Neural cell (in vitro differentiated cells): ENCODE measurements at regions not wholly inside any gene's neighbourhood (a gene's known extent, or its start where the extent isn't known, plus 50 kb on each side); places are given as distances from the start of the nearest gene placed in this dataset.

Experiments used
- H2AFZ ChIP-seq: fragments of 200-600, 300-800 bp; sonication (generic), shearing (Covaris generic); 2 replicates; pipeline ENCODE4 v1.6.0; 2014; ENCODE audit warnings: low read depth, mild to moderate bottlenecking, antibody characterized with exemption, low read length, moderate library complexity
- H3F3A ChIP-seq: fragments of 200-600 bp; shearing (Covaris generic); 2 replicates; pipeline ENCODE4 v1.6.1; 2016; ENCODE audit warnings: mild to moderate bottlenecking, moderate library complexity, mixed read lengths, antibody characterized with exemption, low read length; ENCODE audit not compliant: insufficient read depth, poor library complexity, severe bottlenecking
- H3K27ac ChIP-seq: fragments of 200-600, 300-800 bp; sonication (generic), shearing (Covaris generic); 2 replicates; pipeline ENCODE4 v1.5.1; 2014; ENCODE audit warnings: mild to moderate bottlenecking, low read length, moderate library complexity
- H3K27me3 ChIP-seq: fragments of 300-800, 200-600 bp; sonication (generic), shearing (Covaris generic); 2 replicates; pipeline ENCODE4 v1.6.0; 2014; ENCODE audit warnings: mild to moderate bottlenecking, low read depth, low read length, moderate library complexity; ENCODE audit not compliant: insufficient read depth
- H3K36me3 ChIP-seq: fragments of 300-800, 200-600 bp; sonication (generic), shearing (Covaris generic); 2 replicates; pipeline ENCODE4 v1.5.1; 2014; ENCODE audit warnings: mild to moderate bottlenecking, antibody characterized with exemption, low read length, moderate library complexity; ENCODE audit not compliant: insufficient read depth
- H3K4me2 ChIP-seq: fragments of 300-800, 200-600 bp; sonication (generic), shearing (Covaris generic); 2 replicates; pipeline ENCODE4 v1.6.0; 2014; ENCODE audit warnings: mild to moderate bottlenecking, low read length
- H3K4me3 ChIP-seq: fragments of 300-800, 200-600 bp; sonication (generic), shearing (Covaris generic); 2 replicates; pipeline ENCODE4 v1.5.1; 2014; ENCODE audit warnings: mild to moderate bottlenecking, low read length, moderate library complexity
- H3K79me2 ChIP-seq: fragments of 200-600 bp; shearing (Covaris generic); replicated peaks from 2 replicates; pipeline ENCODE4 v1.6.0; 2014; ENCODE audit warnings: mild to moderate bottlenecking, low read length, moderate library complexity; ENCODE audit not compliant: insufficient read depth
- H3K9ac ChIP-seq: fragments of 300-800, 200-600 bp; sonication (generic), shearing (Covaris generic); 2 replicates; pipeline ENCODE4 v1.6.1; 2016; ENCODE audit warnings: mild to moderate bottlenecking, low read length, mixed read lengths
- H3K9me2 ChIP-seq: fragments of 200-600 bp; shearing (Covaris generic); 2 replicates; pipeline ENCODE4 v1.6.1; 2016; ENCODE audit warnings: mild to moderate bottlenecking, low read length, mixed read lengths; ENCODE audit not compliant: insufficient read depth
- H3K9me3 ChIP-seq: fragments of 200-600, 300-800 bp; sonication (generic), shearing (Covaris generic); 2 replicates; pipeline ENCODE4 v1.6.1; 2016; ENCODE audit warnings: mild to moderate bottlenecking, mixed run types, low read length, moderate library complexity, mixed read lengths
- H4K20me1 ChIP-seq: fragments of 200-600 bp; shearing (Covaris generic); 2 replicates; pipeline ENCODE4 v1.6.1; 2016; ENCODE audit warnings: mild to moderate bottlenecking, mixed run types; ENCODE audit not compliant: insufficient read depth
- CTCF ChIP-seq: fragments of 450-650 bp; IDR thresholded peaks from 2 replicates; pipeline ENCODE4 v1.5.1; 2014; ENCODE audit warnings: antibody characterized with exemption, mild to moderate bottlenecking, moderate library complexity; ENCODE audit not compliant: poor library complexity, severe bottlenecking
- EP300 ChIP-seq: fragments of 450-650 bp; conservative IDR thresholded peaks from 2 replicates; pipeline ENCODE4 v1.6.1; 2014; ENCODE audit warnings: antibody characterized with exemption, mild to moderate bottlenecking, moderate library complexity; ENCODE audit not compliant: poor library complexity, severe bottlenecking
- EZH2 ChIP-seq: fragments of 200-600, 300-800 bp; shearing (Covaris generic), sonication (generic); IDR thresholded peaks from 2 replicates; pipeline ENCODE4 v1.6.1; 2014; ENCODE audit warnings: antibody characterized with exemption, low read length, borderline replicate concordance, mild to moderate bottlenecking; ENCODE audit not compliant: insufficient read depth, poor library complexity, severe bottlenecking
- MXI1 ChIP-seq: fragments of 450-650 bp; conservative IDR thresholded peaks from 2 replicates; pipeline ENCODE4 v1.6.1; 2014; ENCODE audit warnings: antibody characterized with exemption, mild to moderate bottlenecking; ENCODE audit not compliant: poor library complexity, severe bottlenecking
- POLR2AphosphoS5 ChIP-seq: IDR thresholded peaks from 2 replicates; pipeline ENCODE4 v1.6.1; 2012
- RAD21 ChIP-seq: fragments of 450-650 bp; conservative IDR thresholded peaks from 2 replicates; pipeline ENCODE4 v1.6.1; 2014; ENCODE audit warnings: antibody characterized with exemption, mild to moderate bottlenecking, moderate library complexity
- REST ChIP-seq: IDR thresholded peaks from 2 replicates; pipeline ENCODE4 v1.6.1; 2012; ENCODE audit warnings: borderline replicate concordance
- SMC3 ChIP-seq: fragments of 450-650 bp; conservative IDR thresholded peaks from 2 replicates; pipeline ENCODE4 v1.6.1; 2014; ENCODE audit warnings: antibody characterized with exemption, mild to moderate bottlenecking, moderate library complexity; ENCODE audit not compliant: poor library complexity
- TAF1 ChIP-seq: IDR thresholded peaks from 2 replicates; pipeline ENCODE4 v1.6.1; 2012; ENCODE audit warnings: low read depth

DNA sequence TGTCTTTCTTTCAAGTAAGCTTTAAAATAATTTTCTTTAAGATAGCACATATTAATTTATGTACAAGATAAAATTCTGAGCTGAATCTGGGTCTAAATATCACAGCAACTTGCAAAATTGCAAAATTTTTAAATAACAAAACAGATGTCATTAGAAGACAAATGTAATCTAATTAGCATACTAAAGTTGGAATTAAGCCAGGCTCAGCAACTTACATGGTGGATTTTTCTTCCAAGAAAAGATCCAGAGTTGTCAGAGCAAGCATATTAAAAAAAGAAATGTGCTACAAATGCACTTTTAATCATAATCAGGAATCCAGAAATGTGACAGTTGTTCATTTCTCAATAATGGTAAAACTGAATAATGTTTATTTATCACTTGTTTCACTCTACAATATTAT is 906.9 kb upstream of the INTU start:
- H3K27ac ChIP-seq = no peak overlapping the region
- no peak overlapping the region for H3K4me2 ChIP-seq
- no peak for TF ChIP-seq MXI1
- no peak for TF ChIP-seq EZH2
- TF ChIP-seq RAD21 = no peak
- no peak for TF ChIP-seq REST
- no peak for TF ChIP-seq SMC3
- no peak for TF ChIP-seq TAF1
- TF ChIP-seq POLR2AphosphoS5 = no peak
- no peak for TF ChIP-seq EP300
- TF ChIP-seq CTCF = no peak
- H3K9ac ChIP-seq = no peak overlapping the region
- no peaks in the 10 kb centered on the region for H3K36me3 ChIP-seq
- H3F3A ChIP-seq = no peaks in the 10 kb centered on the region
- no peak overlapping the region for H3K4me3 ChIP-seq
- no peaks in the 10 kb centered on the region for H3K79me2 ChIP-seq
- H2AFZ ChIP-seq = no peak overlapping the region
- H3K9me2 ChIP-seq = no peaks in the 10 kb centered on the region
- H3K9me3 ChIP-seq = no peaks in the 10 kb centered on the region
- no peaks in the 10 kb centered on the region for H3K27me3 ChIP-seq
- no peaks in the 10 kb centered on the region for H4K20me1 ChIP-seq

- no peak overlapping the region for H3K27ac ChIP-seq
- H2AFZ ChIP-seq = no peak overlapping the region
- TF ChIP-seq RAD21 (no peak), CTCF (no peak), TAF1 (no peak), EZH2 (no peak), REST (no peak), EP300 (no peak), POLR2AphosphoS5 (no peak), SMC3 (no peak), MXI1 (no peak)
Observed at GRCh38 chr4:126727461-126727860, 905.3 kb upstream of the INTU start.

More at GRCh38 chr4:126727461-126727860, 905.3 kb upstream of the INTU start:
- Histone ChIP-seq H3K9ac (no peak overlapping the region), H3K4me3 (no peak overlapping the region), H3K9me2 (no peaks in the 10 kb centered on the region), H3F3A (no peaks in the 10 kb centered on the region), H3K79me2 (no peaks in the 10 kb centered on the region), H3K36me3 (no peaks in the 10 kb centered on the region), H3K9me3 (no peaks in the 10 kb centered on the region), H4K20me1 (no peaks in the 10 kb centered on the region), H3K4me2 (no peak overlapping the region), H3K27me3 (no peaks in the 10 kb centered on the region)
